Transverse colon (tissue), 4 donors: ENCODE measurements at regions not wholly inside any gene's neighbourhood (a gene's known extent, or its start where the extent isn't known, plus 50 kb on each side); places are given as distances from the start of the nearest gene placed in this dataset.

ENCODE experiments used
- DNase-seq: peaks from one replicate; pipeline ENCODE4 v3.0.0-alpha.2; 2019
- H3K27ac ChIP-seq, 4 donors: fragments of 200-600 bp; sonication (generic); 2 replicates each; pipeline ENCODE4 v1.5.1; 2016 to 2018; ENCODE audit warnings: inconsistent platforms in 4 of 4
- H3K27me3 ChIP-seq: fragments of 200-600 bp; sonication (generic); 2 replicates; pipeline ENCODE4 v1.5.1; 2017; ENCODE audit warnings: inconsistent platforms
- H3K36me3 ChIP-seq, 4 donors: fragments of 200-600 bp; sonication (generic); 2 replicates each; pipeline ENCODE4 v1.5.1; 2017 to 2019; ENCODE audit warnings: inconsistent platforms in 4 of 4
- H3K4me1 ChIP-seq, 4 donors: fragments of 200-600 bp; sonication (generic); 2 replicates each; pipeline ENCODE4 v1.5.1; 2017 to 2020; ENCODE audit warnings: inconsistent platforms in 4 of 4
- H3K4me3 ChIP-seq, 4 donors: fragments of 200-600 bp; sonication (generic); 1 replicate in 1 of 4; 2 replicates in 3 of 4; pipeline versions ENCODE4 v1.5.1 to v1.6.1; 2017 to 2019; ENCODE audit warnings: inconsistent platforms in 4 of 4
- H3K9me3 ChIP-seq, 2 donors: fragments of 200-600 bp; sonication (generic); 2 replicates each; pipeline ENCODE4 v1.5.1; 2017 to 2019; ENCODE audit warnings: inconsistent platforms in 2 of 2
- EP300 ChIP-seq: sonication (generic); formaldehyde crosslinking; IDR thresholded peaks from one replicate; pipeline ENCODE4 v1.6.1; 2017; ENCODE audit warnings: antibody characterized with exemption, low read depth
- POLR2A ChIP-seq: fragments of 450-650 bp; IDR thresholded peaks from one replicate; pipeline ENCODE4 v1.6.1; 2016; ENCODE audit warnings: antibody characterized with exemption, mild to moderate bottlenecking, moderate library complexity
- POLR2AphosphoS5 ChIP-seq, 3 donors: sonication (generic); formaldehyde crosslinking; IDR thresholded peaks; one replicate each; pipeline ENCODE4 v1.6.1; 2016; ENCODE audit warnings: antibody characterized with exemption in 3 of 3
- WGBS, 2 donors: methylation state at CpG; one replicate each; pipeline ENCODE4 v1.1.5; 2018; ENCODE audit warnings: low coverage in 1 of 2; 5-methylcytosine and 5-hydroxymethylcytosine counted together
- in situ Hi-C, 4 donors: fragments of 200-750 bp; cut with MboI; loops; one replicate each; pipeline versions ENCODE4 v1.15.0 to v1.15.1; 2017; ENCODE audit warnings: low sequenced_read_pairs in 3 of 4, low pct_ligation_motif_present in 1 of 4, low pct_unique_long_range_greater_than_20kb in 1 of 4
- intact Hi-C: fragments of 100-400 bp; cut with DNase I; formaldehyde crosslinking; loops from one replicate; pipeline ENCODE4 v1.15.1; 2023; ENCODE audit warnings: low total_unique reads
- TF ChIP-seq, protein P1 (sequence below), 5 experiments: fragments of 200-600 bp in 3 of 5; fragments of 450-650 bp in 2 of 5; sonication (generic) in 3 of 5; IDR thresholded peaks; 1 replicate in 2 of 5; 2 replicates in 3 of 5; pipeline ENCODE4 v1.5.1; 2016 to 2017; ENCODE audit warnings: antibody characterized with exemption in 5 of 5, inconsistent platforms in 3 of 5, mild to moderate bottlenecking in 2 of 5, moderate library complexity in 1 of 5

GRCh38 chr7:32400676-32401075 lies 89.5 kb downstream of the LSM5 start:
- intact Hi-C loops (no loop called here), in situ Hi-C loops (no loop called here)
- no peak for TF ChIP-seq POLR2A
- TF ChIP-seq, protein P1, sequence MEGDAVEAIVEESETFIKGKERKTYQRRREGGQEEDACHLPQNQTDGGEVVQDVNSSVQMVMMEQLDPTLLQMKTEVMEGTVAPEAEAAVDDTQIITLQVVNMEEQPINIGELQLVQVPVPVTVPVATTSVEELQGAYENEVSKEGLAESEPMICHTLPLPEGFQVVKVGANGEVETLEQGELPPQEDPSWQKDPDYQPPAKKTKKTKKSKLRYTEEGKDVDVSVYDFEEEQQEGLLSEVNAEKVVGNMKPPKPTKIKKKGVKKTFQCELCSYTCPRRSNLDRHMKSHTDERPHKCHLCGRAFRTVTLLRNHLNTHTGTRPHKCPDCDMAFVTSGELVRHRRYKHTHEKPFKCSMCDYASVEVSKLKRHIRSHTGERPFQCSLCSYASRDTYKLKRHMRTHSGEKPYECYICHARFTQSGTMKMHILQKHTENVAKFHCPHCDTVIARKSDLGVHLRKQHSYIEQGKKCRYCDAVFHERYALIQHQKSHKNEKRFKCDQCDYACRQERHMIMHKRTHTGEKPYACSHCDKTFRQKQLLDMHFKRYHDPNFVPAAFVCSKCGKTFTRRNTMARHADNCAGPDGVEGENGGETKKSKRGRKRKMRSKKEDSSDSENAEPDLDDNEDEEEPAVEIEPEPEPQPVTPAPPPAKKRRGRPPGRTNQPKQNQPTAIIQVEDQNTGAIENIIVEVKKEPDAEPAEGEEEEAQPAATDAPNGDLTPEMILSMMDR (IDR thresholded peaks at IDR 0.05), result no peak
- TF ChIP-seq EP300, result no peak
- TF ChIP-seq POLR2AphosphoS5 (IDR thresholded peaks at IDR 0.05), result no peak

GRCh38 chr7:32399311-32399710 lies 90.9 kb downstream of the LSM5 start:
- in situ Hi-C loops (no loop called here), intact Hi-C loops (no loop called here)
- Histone ChIP-seq H3K4me3 (no peak overlapping the region), H3K27ac (no peak overlapping the region), H3K27me3 (no peaks in the 10 kb centered on the region), H3K36me3 (no peaks in the 10 kb centered on the region), H3K9me3 (no peaks in the 10 kb centered on the region), H3K4me1 (no peaks in the 10 kb centered on the region)
- 59% methylated on average over 3 of the region's 3 CpGs; no CpG with 5 or more reads in 1 of the 2 donors for WGBS, 2 donors
- no peak for DNase-seq
- no peak for TF ChIP-seq POLR2AphosphoS5 (IDR thresholded peaks at IDR 0.05)
- TF ChIP-seq POLR2A, result no peak
- TF ChIP-seq EP300, result no peak
- TF ChIP-seq, protein P1 (IDR thresholded peaks at IDR 0.05), result no peak

More at GRCh38 chr7:32400676-32401075, 89.5 kb downstream of the LSM5 start:
- DNase-seq, result no peak
- Histone ChIP-seq H3K4me1 (no peaks in the 10 kb centered on the region), H3K9me3 (no peaks in the 10 kb centered on the region), H3K4me3 (no peak overlapping the region), H3K27me3 (no peaks in the 10 kb centered on the region), H3K27ac (no peak overlapping the region), H3K36me3 (no peaks in the 10 kb centered on the region)
- 54 to 72% methylated on average over 2 to 4 of the region's 4 CpGs for WGBS, 2 donors

DNA sequence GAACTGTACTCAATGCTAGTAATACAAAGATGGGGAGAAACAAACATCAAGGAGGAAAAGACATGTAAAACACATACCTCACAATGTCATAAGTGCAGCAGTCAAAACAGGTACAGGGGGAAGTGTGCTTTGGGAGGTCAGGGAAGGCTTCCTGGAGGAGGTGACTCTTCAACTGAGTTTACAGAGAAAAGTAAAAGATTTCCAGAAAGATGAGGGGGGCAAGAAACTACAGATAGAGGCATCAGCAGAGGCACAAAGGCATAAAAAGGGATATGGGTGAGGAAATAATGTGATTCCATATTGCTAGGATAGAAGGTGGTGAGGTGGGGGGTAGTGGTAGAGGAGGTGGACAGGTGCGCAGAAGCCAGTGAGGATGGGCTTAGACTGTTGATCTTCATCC lies 95.0 kb downstream of the LSM5 start:
- Histone ChIP-seq H3K27me3 (no peaks in the 10 kb centered on the region), H3K36me3 (no peaks in the 10 kb centered on the region), H3K9me3 (no peaks in the 10 kb centered on the region), H3K4me1 (no peaks in the 10 kb centered on the region), H3K4me3 (no peak overlapping the region), H3K27ac (no peak overlapping the region)
- in situ Hi-C loops, result no loop called here
- intact Hi-C loops, result no loop called here
- DNase-seq, result no peak
- TF ChIP-seq EP300 (no peak), POLR2A (no peak), POLR2AphosphoS5 (IDR thresholded peaks at IDR 0.05) (no peak)
- TF ChIP-seq, protein P1 (IDR thresholded peaks at IDR 0.05), result no peak
- 60 to 84% methylated on average over 1 of the region's 1 CpG for WGBS, 2 donors

- Histone ChIP-seq H3K27me3 (no peaks in the 10 kb centered on the region), H3K27ac (no peak overlapping the region), H3K9me3 (no peaks in the 10 kb centered on the region), H3K36me3 (no peaks in the 10 kb centered on the region), H3K4me3 (no peak overlapping the region), H3K4me1 (no peaks in the 10 kb centered on the region)
- in situ Hi-C loops, result no loop called here
- WGBS, 2 donors, result 57 to 60% methylated on average over 1 of the region's 1 CpG
- intact Hi-C loops, result no loop called here
- TF ChIP-seq POLR2A (no peak), POLR2AphosphoS5 (IDR thresholded peaks at IDR 0.05) (no peak), EP300 (no peak)
- TF ChIP-seq, protein P1 (IDR thresholded peaks at IDR 0.05), result no peak
- DNase-seq, result no peak
Observed at GRCh38 chr7:32393861-32394260, 96.3 kb downstream of the LSM5 start.
